ENCODE measurements at regions not wholly inside any gene's neighbourhood (a gene's known extent, or its start where the extent isn't known, plus 50 kb on each side); places are given as distances from the start of the nearest gene placed in this dataset.

GRCh38 chr6:140968062-140968461 lies 1164.7 kb upstream of the GJE1 start:
- Mint-ChIP-seq H3K27ac (ENCODE audit: unreplicated experiment) (no peak overlapping the region), H3K36me3 (ENCODE audit: low read depth, unreplicated experiment) (no peaks in the 10 kb centered on the region), H3K27me3 (ENCODE audit: low read depth, unreplicated experiment) (no peaks in the 10 kb centered on the region), H3K4me1 (ENCODE audit: low read depth, unreplicated experiment) (no peaks in the 10 kb centered on the region), H3K4me3 (ENCODE audit: unreplicated experiment) (no peak overlapping the region), H3K9me3 (ENCODE audit: unreplicated experiment) (peaks cover 9% of the 10 kb centered on the region)
- Histone ChIP-seq H3K36me3 (ENCODE audit: insufficient read depth, low read length) (no peaks in the 10 kb centered on the region), H3K9ac (ENCODE audit: low read length) (no peak overlapping the region), H4K20me1 (ENCODE audit: insufficient read depth, low read length) (no peaks in the 10 kb centered on the region), H3K27ac (ENCODE audit: low read depth, low read length) (no peak overlapping the region), H3K4me3 (ENCODE audit: insufficient read depth, low read depth, low read length) (no peak overlapping the region), H3K9me3 (ENCODE audit: insufficient read depth, low read depth, low read length) (no peaks in the 10 kb centered on the region), H3K4me2 (ENCODE audit: low read length) (no peak overlapping the region), H3K79me2 (ENCODE audit: insufficient read depth, low read length) (no peaks in the 10 kb centered on the region), H2AFZ (ENCODE audit: low read depth, low read length) (no peak overlapping the region), H3K27me3 (ENCODE audit: insufficient read depth, low read length) (no peaks in the 10 kb centered on the region), H3K4me1 (ENCODE audit: insufficient read depth, low read length) (no peaks in the 10 kb centered on the region)
- TF ChIP-seq CTCF (IDR thresholded peaks at IDR 0.05; ENCODE audit: insufficient read depth, low read depth, low read length) = no peak
- DNase-seq (ENCODE audit: low read depth) = no peak
- FAIRE-seq = no peak

GRCh38 chr6:140966676-140967075 lies 1166.0 kb upstream of the GJE1 start:
- no peak overlapping the region for H3K4me3 Mint-ChIP-seq (ENCODE audit: unreplicated experiment)
- no peaks in the 10 kb centered on the region for H3K27me3 ChIP-seq (ENCODE audit: insufficient read depth, low read length)
- H3K4me1 Mint-ChIP-seq (ENCODE audit: low read depth, unreplicated experiment) = no peaks in the 10 kb centered on the region
- no peak overlapping the region for H3K4me3 ChIP-seq (ENCODE audit: insufficient read depth, low read depth, low read length)
- TF ChIP-seq EZH2 (IDR thresholded peaks at IDR 0.05; ENCODE audit: insufficient read depth, low read length) (no peak), CTCF (IDR thresholded peaks at IDR 0.05; ENCODE audit: insufficient read depth, low read depth, low read length) (no peak)
- H4K20me1 ChIP-seq (ENCODE audit: insufficient read depth, low read length) = no peaks in the 10 kb centered on the region
- no peak overlapping the region for H3K27ac Mint-ChIP-seq (ENCODE audit: unreplicated experiment)
- DNase-seq (ENCODE audit: low read depth) (no peak), FAIRE-seq (peak; percentile 41)
- no peaks in the 10 kb centered on the region for H3K4me1 ChIP-seq (ENCODE audit: insufficient read depth, low read length)
- no peak overlapping the region for H3K9ac ChIP-seq (ENCODE audit: low read length)
- no peak overlapping the region for H2AFZ ChIP-seq (ENCODE audit: low read depth, low read length)
- H3K36me3 Mint-ChIP-seq (ENCODE audit: low read depth, unreplicated experiment) = no peaks in the 10 kb centered on the region
- no peaks in the 10 kb centered on the region for H3K79me2 ChIP-seq (ENCODE audit: insufficient read depth, low read length)
- H3K27me3 Mint-ChIP-seq (ENCODE audit: low read depth, unreplicated experiment) = no peaks in the 10 kb centered on the region
- no peak overlapping the region for H3K4me2 ChIP-seq (ENCODE audit: low read length)
- no peaks in the 10 kb centered on the region for H3K36me3 ChIP-seq (ENCODE audit: insufficient read depth, low read length)
- peaks cover 9% of the 10 kb centered on the region for H3K9me3 Mint-ChIP-seq (ENCODE audit: unreplicated experiment)
- H3K27ac ChIP-seq (ENCODE audit: low read depth, low read length) = no peak overlapping the region
- no peaks in the 10 kb centered on the region for H3K9me3 ChIP-seq (ENCODE audit: insufficient read depth, low read depth, low read length)

- Mint-ChIP-seq H3K4me3 (ENCODE audit: unreplicated experiment) (no peak overlapping the region), H3K9me3 (ENCODE audit: unreplicated experiment) (no peaks in the 10 kb centered on the region), H3K27me3 (ENCODE audit: low read depth, unreplicated experiment) (no peaks in the 10 kb centered on the region), H3K36me3 (ENCODE audit: low read depth, unreplicated experiment) (no peaks in the 10 kb centered on the region), H3K27ac (ENCODE audit: unreplicated experiment) (no peak overlapping the region), H3K4me1 (ENCODE audit: low read depth, unreplicated experiment) (no peaks in the 10 kb centered on the region)
- no peak for TF ChIP-seq CTCF (IDR thresholded peaks at IDR 0.05; ENCODE audit: insufficient read depth, low read depth, low read length)
- no peak for TF ChIP-seq EZH2 (IDR thresholded peaks at IDR 0.05; ENCODE audit: insufficient read depth, low read length)
- Histone ChIP-seq H2AFZ (ENCODE audit: low read depth, low read length) (no peak overlapping the region), H3K36me3 (ENCODE audit: insufficient read depth, low read length) (no peaks in the 10 kb centered on the region), H3K27me3 (ENCODE audit: insufficient read depth, low read length) (no peaks in the 10 kb centered on the region), H3K9me3 (ENCODE audit: insufficient read depth, low read depth, low read length) (no peaks in the 10 kb centered on the region), H3K79me2 (ENCODE audit: insufficient read depth, low read length) (no peaks in the 10 kb centered on the region), H3K9ac (ENCODE audit: low read length) (no peak overlapping the region), H3K4me3 (ENCODE audit: insufficient read depth, low read depth, low read length) (no peak overlapping the region), H3K4me2 (ENCODE audit: low read length) (no peak overlapping the region), H3K27ac (ENCODE audit: low read depth, low read length) (no peak overlapping the region), H3K4me1 (ENCODE audit: insufficient read depth, low read length) (no peaks in the 10 kb centered on the region), H4K20me1 (ENCODE audit: insufficient read depth, low read length) (no peaks in the 10 kb centered on the region)
- no peak for FAIRE-seq
- DNase-seq (ENCODE audit: low read depth) = peak; percentile 40
These were observed 1172.2 kb upstream of the GJE1 start for GRCh38 chr6:140960566-140960965.
